HEK293T (cell line): ENCODE measurements at regions not wholly inside any gene's neighbourhood (a gene's known extent, or its start where the extent isn't known, plus 50 kb on each side); places are given as distances from the start of the nearest gene placed in this dataset.

Experiments
- ARNT ChIP-seq: fragments of 450-650 bp; IDR thresholded peaks from 2 replicates; pipeline ENCODE4 v1.6.1; 2017; ENCODE audit warnings: mild to moderate bottlenecking
- BHLHE40 ChIP-seq: fragments of 450-650 bp; IDR thresholded peaks from 2 replicates; pipeline ENCODE4 v1.6.1; 2016; ENCODE audit warnings: mild to moderate bottlenecking, moderate library complexity, borderline replicate concordance
- ELF4 ChIP-seq: fragments of 450-650 bp; IDR thresholded peaks from 2 replicates; pipeline ENCODE4 v1.6.1; 2017; ENCODE audit warnings: antibody characterized with exemption
- FOXA1 ChIP-seq: fragments of 450-650 bp; IDR thresholded peaks from 2 replicates; pipeline ENCODE4 v1.6.1; 2016; ENCODE audit warnings: mild to moderate bottlenecking
- FOXK2 ChIP-seq: fragments of 450-650 bp; IDR thresholded peaks from 2 replicates; pipeline ENCODE4 v1.6.1; 2016; ENCODE audit warnings: mild to moderate bottlenecking
- FOXM1 ChIP-seq: fragments of 450-650 bp; IDR thresholded peaks from 2 replicates; pipeline ENCODE4 v1.6.1; 2017; ENCODE audit warnings: mild to moderate bottlenecking, borderline replicate concordance
- NFRKB ChIP-seq: fragments of 450-650 bp; IDR thresholded peaks from 2 replicates; pipeline ENCODE4 v1.6.1; 2016; ENCODE audit warnings: mild to moderate bottlenecking, moderate library complexity
- SP1 ChIP-seq: fragments of 450-650 bp; IDR thresholded peaks from 2 replicates; pipeline ENCODE4 v1.6.1; 2017
- SUZ12 ChIP-seq: fragments of 450-650 bp; IDR thresholded peaks from 2 replicates; pipeline ENCODE4 v1.6.1; 2016; ENCODE audit warnings: mild to moderate bottlenecking
- TARDBP ChIP-seq: fragments of 450-650 bp; IDR thresholded peaks from 2 replicates; pipeline ENCODE4 v1.6.1; 2016
- ZNF384 ChIP-seq: fragments of 450-650 bp; IDR thresholded peaks from 2 replicates; pipeline ENCODE4 v1.6.1; 2016
- TF ChIP-seq, protein P1 (sequence below): fragments of 450-650 bp; IDR thresholded peaks from 2 replicates; pipeline ENCODE4 v1.6.1; 2016

DNA sequence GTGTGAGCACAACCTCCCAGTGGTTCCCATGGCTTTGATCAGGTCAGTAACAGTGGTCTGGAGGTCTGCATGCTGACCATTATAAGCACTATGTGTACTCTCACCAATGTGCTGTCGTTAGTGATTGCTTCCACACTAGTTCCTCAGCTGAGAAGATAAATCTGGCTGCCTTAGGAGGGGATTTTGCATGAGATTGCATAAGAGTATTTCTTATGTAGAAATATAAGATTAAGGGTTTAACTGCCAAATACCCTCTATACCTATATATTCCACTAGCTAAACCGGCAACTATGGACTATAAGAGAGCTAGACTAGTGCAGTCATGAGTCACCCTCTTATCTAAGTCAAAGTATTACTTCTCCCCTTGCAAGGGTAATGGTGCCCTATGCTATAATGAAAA, 580.2 kb downstream of the CDH11 start:
- TF ChIP-seq, protein P1, sequence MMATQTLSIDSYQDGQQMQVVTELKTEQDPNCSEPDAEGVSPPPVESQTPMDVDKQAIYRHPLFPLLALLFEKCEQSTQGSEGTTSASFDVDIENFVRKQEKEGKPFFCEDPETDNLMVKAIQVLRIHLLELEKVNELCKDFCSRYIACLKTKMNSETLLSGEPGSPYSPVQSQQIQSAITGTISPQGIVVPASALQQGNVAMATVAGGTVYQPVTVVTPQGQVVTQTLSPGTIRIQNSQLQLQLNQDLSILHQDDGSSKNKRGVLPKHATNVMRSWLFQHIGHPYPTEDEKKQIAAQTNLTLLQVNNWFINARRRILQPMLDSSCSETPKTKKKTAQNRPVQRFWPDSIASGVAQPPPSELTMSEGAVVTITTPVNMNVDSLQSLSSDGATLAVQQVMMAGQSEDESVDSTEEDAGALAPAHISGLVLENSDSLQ = no peak
- no peak for TF ChIP-seq ARNT
- no peak for TF ChIP-seq ZNF384
- TF ChIP-seq BHLHE40 = no peak
- no peak for TF ChIP-seq TARDBP
- TF ChIP-seq FOXM1 = no peak
- TF ChIP-seq ELF4 = no peak
- TF ChIP-seq SUZ12 = no peak
- no peak for TF ChIP-seq FOXA1
- TF ChIP-seq SP1 = no peak
- TF ChIP-seq NFRKB = no peak
- TF ChIP-seq FOXK2 = no peak
